NCI-H69 (cell line): ENCODE measurements at regions not wholly inside any gene's neighbourhood (a gene's known extent, or its start where the extent isn't known, plus 50 kb on each side); places are given as distances from the start of the nearest gene placed in this dataset.
"Not testable (repeated sequence)": the region's sequence is repeated elsewhere in the genome, so short reads cannot be mapped to it uniquely, and the experiment has no call there.

Source experiments
- DNase-seq: peaks from one replicate; lab custom pipeline; 2025; lab: John Stamatoyannopoulos, UW

GRCh38 chr1:238350471-238350870 is 459.7 kb upstream of the ZP4 start:
- peak; percentile 34 for DNase-seq

GRCh38 chr1:238346340-238346739 is 455.6 kb upstream of the ZP4 start:
- DNase-seq: no peak

DNA sequence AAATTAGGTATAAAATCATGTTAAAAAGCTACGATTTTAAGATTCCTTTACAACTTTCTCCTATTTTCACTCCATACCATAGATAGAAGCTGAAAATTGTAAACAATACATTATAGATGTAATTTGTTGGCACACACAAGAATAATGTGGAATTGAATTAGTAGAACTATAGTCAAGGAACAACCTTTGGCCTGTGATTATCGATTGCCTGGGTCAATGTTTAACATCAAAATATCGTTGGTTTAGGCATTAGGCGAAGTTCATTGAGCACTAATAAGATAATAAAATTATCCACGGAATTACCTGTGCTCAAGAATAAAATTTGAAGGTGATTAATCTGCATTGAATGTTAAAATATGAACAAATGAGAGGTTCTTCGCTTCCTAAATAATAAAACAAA is 455.1 kb upstream of the ZP4 start:
- no peak for DNase-seq

GRCh38 chr1:238343852-238344251 is 453.1 kb upstream of the ZP4 start:
- DNase-seq: no peak

- DNase-seq: no peak
Measured at GRCh38 chr1:238341395-238341794, 450.7 kb upstream of the ZP4 start.

DNA sequence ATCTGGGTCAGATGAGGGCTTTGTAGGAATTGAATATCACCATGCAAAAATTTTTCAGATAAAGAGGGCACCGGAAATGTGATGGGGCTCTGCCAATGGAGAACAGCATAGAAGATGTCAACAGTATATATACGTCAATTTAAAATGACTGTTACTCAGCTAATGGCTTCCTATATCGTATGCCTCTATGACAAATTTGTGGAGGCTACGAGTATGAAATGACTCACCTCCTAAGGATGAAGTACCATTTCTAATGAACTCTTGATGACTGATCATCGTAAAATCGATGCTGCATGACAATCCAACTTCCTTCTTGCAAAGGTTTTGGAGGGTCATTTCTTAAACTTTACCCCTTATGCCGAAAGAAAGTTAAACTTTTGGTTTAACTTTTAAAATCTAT is 450.3 kb upstream of the ZP4 start:
- DNase-seq: no peak

GRCh38 chr1:238336531-238336930 is 445.8 kb upstream of the ZP4 start:
- DNase-seq: peak; percentile 7

DNA sequence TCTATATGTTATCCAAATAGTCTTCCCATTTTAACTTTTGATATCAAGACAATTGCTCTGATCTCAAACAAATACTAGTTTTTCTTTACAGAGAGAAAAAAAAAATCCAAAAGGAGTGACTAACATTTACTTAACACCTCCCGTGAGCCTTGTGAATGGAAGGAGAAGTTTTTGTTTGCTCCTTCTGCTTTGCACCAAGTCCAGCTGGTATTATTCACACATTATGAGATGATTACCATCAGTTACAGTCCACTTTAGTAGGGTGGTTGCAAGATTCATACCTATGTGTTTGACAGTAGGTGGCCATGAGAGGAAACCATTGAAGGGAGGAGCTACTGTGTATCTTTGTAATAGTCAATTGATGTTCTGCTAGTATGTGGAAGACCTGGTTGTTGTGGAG is 443.4 kb upstream of the ZP4 start:
- DNase-seq: no peak

- DNase-seq: no peak
Measured at GRCh38 chr1:238331557-238331956, 440.8 kb upstream of the ZP4 start.

DNA sequence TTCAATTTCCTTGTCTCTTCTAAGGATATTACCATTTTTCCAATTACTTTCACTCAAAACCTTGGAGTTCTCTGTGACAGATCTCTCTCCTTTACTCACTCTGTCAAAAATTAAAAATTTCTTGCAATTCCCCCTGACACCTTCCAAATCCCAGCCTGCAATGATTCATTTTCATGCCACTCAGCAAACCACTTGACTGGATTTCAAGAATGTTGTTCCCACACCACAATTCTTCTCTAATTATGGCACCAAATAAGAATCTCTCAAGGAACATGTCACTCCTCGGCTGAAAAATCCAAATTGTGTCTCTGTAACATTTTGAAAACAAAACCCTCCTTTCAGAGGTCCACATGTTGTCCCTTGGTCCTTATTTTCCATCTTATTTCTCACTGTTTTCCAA is 438.9 kb upstream of the ZP4 start:
- no peak for DNase-seq

- DNase-seq: not testable (repeated sequence)
Measured at GRCh38 chr1:238327033-238327432, 436.3 kb upstream of the ZP4 start.

DNA sequence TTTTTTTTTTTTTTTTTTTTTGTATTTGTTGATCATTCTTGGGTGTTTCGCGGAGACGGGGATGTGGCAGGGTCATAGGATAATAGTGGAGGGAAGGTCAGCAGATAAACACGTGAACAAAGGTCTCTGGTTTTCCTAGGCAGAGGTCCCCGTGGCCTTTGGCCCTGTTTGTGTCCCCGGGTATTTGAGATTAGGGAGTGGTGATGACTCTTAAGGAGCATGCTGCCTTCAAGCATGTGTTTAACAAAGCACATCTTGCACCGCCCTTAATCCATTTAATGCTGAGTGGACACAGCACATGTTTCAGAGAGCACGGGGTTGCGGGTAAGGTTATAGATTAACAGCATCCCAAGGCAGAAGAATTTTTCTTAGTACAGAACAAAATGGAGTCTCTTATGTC is 435.8 kb upstream of the ZP4 start:
- not testable (repeated sequence) for DNase-seq

DNA sequence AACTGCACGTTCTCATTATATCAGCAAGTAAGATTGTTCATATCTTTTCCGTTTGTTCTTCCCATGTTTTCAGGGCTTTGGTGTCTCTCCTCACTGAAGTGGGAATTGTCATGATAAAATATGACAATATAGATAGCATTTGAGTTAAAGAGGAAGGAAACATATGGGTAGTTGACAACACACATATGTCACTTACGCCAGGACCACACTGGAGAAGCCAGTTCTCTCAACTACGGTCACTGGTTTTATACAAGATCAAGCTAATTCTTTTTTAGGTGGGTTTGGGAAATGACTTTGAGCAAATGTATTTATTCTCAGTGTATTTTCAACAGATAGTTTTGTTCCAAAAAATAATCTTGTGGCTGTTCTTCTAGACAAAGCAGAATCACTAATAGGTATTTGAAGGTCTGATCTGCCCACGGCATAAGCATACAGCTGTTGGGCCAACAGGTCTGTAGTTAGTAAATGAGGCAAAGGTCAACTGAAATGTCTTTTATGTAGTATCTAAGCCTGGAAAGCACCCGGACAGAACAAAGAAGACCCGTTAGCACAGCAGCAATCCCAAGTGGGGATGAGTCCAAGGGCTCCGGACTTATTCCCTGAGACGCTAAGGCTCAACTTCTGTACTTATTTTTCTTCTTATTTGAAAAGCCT is 433.6 kb upstream of the ZP4 start:
- DNase-seq: no peak

DNA sequence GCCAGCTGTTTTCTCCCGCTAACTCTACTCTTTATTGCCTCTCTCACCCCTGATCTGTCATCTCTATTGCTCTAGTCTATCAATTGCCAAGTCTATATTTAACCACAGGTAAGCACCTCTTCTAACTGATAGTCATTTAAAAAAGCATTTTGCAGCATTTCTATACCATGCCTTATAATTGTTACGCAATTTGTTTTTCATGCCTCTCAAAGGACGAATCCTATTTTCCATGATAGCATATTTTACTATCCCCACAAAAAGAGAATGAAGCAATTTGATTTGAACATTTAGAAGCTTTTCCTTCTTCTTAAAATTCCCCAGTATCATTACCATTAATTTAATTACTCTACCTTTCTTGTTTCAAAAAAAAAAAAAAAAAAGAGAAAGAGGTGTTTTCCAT is 432.8 kb upstream of the ZP4 start:
- DNase-seq: no peak

GRCh38 chr1:238319957-238320356 is 429.2 kb upstream of the ZP4 start:
- DNase-seq: no peak

DNA sequence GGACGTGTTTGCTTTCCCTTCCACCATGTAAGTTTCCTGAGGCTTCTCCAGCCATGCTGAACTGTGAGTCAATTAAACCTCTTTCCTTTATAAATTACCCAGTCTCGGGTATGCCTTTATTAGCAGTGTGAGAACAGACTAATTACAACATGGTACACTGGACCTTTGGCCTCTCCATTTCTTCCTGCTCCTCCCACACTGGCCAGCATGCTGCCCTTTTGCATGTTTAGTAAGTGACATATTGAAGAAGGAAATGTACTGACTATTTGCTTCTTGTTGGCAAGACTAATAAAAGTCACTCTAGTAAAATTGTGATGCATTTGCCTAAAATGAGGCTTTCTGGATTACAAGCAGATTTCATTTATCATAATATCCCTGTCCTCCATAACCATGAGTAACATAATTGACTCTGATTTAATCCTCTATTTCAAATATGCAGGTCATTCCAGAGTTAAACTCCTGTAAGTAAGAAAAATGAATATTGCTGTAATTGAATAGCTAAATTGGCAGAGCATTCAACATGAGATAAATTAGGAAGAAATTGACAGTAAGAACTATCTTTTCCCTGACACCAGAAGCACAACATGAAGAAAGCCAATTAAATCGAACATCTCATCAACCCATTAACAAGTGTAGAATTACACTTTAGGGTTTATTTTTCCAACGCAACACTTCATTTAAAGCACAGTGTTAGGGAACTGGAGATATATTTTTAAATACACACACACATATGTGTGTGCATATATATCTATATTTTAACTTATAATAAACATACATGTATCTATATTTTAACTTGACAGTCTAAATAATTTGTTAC is 427.8 kb upstream of the ZP4 start:
- peak; percentile 53 for DNase-seq

GRCh38 chr1:238312969-238313368 is 422.2 kb upstream of the ZP4 start:
- no peak for DNase-seq

GRCh38 chr1:238306411-238306810 is 415.7 kb upstream of the ZP4 start:
- DNase-seq: no peak

DNA sequence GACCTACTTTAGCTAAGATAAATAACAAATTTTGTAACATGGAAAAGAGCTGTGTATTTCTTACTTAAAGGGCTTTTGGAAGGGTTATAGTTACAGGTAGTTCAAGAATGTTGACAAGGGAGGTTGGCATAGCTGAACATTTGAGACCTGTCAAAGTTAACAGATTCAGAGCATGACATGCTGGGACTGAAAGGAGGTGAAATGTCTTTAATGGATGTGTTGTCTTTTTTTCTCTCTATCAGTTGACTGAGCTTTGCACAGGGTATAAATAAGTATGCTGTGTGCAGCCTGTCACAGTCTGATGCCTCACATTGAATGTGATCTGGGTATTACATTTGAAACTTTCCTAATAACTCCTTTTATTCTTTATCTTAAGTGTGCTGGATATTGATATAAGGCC is 411.9 kb upstream of the ZP4 start:
- DNase-seq: peak; percentile 53

DNA sequence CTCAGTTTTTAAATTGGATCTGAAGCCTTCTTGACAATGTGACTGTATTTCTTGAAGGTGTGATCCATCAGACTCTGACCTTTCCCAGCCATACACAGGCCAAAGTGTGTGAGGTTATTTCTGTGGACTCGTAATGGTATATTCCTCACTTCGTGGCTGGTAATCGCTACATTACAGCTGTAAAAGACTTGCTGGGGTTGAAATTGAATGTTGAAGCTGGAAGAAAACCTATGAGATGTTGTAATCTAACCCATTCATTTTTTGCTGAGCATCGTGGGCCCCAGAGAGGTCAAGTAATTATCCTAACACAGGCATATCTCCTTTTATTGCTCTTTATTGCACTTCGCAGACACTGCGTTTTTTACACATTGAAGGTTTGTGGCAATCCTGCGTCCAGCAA is 405.6 kb upstream of the ZP4 start:
- DNase-seq: no peak

DNA sequence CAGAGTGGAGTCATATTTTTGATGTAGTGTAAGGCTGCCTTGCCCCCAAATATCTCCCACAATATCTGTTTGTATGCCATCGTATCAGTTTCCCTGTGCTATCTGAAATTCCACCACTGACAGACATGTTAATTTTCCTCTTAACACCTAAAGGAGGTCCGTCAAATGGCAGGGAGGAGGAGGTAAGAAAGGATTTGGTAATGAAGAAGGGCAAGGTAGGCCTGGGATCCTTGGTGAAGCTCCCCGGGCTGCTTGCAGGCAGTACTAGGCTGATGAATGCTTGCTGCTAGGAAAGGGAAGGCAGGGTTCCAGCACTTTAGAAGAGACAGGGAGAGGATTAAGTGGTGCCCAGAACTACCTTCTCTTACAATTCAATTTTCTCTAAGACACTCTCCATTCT is 402.4 kb upstream of the ZP4 start:
- DNase-seq: no peak

GRCh38 chr1:238281418-238281817 is 390.7 kb upstream of the ZP4 start:
- DNase-seq: no peak

DNA sequence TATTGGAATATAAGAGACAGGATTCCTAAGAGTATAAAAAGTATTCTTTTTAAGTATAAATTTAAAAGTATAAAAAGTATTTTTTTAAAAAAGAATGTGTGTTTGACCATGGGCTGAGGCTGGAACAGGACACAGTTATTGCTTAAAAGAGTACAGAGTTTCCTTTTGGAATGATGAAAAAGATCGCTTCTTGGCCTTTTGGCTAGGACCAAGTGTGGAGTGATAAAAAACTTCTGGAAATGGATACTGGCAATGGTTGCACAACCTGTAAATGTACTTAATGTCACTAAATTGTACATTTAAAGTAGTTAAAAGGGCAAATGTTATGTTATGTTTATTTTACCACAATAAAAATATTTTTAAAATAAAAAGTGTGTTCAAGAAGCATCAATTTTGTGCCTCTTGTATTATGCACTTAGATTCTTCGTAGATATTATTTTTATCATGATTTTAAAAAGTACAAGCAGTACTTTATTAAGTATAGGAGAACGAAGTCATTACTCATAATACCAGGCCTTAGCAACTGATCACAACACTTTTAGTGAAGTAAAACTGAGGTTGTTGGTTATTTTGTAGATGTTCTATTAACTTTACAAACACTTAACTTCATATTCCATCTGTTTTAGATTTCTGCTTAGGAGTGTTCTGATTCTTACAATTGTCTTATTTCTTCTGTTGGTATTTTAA is 389.1 kb upstream of the ZP4 start:
- no peak for DNase-seq
